NOMO-1 treated with DMSO at 0.1 percent for 48 hours (cell line): ENCODE measurements at regions not wholly inside any gene's neighbourhood (a gene's known extent, or its start where the extent isn't known, plus 50 kb on each side); places are given as distances from the start of the nearest gene placed in this dataset.
"Not testable (repeated sequence)": the region's sequence is repeated elsewhere in the genome, so short reads cannot be mapped to it uniquely, and the experiment has no call there.

Experiments
- DNase-seq: peaks from one replicate; lab custom pipeline; 2025; ENCODE audit not compliant: unreplicated experiment; lab: John Stamatoyannopoulos, UW

- DNase-seq, result peak; percentile 83
Observed at GRCh38 chr16:21363550-21364223, 85.6 kb upstream of the CRYM start.

GRCh38 chr16:21361612-21362227, 83.6 kb upstream of the CRYM start:
- DNase-seq, result not testable (repeated sequence)

GRCh38 chr16:21361045-21361444, 83.0 kb upstream of the CRYM start:
- not testable (repeated sequence) for DNase-seq

GRCh38 chr16:21359513-21359912, 81.4 kb upstream of the CRYM start:
- not testable (repeated sequence) for DNase-seq

GRCh38 chr16:21358261-21358795, 80.2 kb upstream of the CRYM start:
- DNase-seq, result peak; percentile 82

- peak; percentile 53 for DNase-seq
Observed at GRCh38 chr16:21356308-21356707, 78.2 kb upstream of the CRYM start.

- DNase-seq, result not testable (repeated sequence)
Observed at GRCh38 chr16:21351433-21351832, 73.3 kb upstream of the CRYM start.

GRCh38 chr16:21350851-21351250, 72.8 kb upstream of the CRYM start:
- not testable (repeated sequence) for DNase-seq

- not testable (repeated sequence) for DNase-seq
Observed at GRCh38 chr16:21349336-21349735, 71.2 kb upstream of the CRYM start.

GRCh38 chr16:21348815-21349214, 70.7 kb upstream of the CRYM start:
- not testable (repeated sequence) for DNase-seq

- DNase-seq, result not testable (repeated sequence)
Observed at GRCh38 chr16:21347538-21347937, 69.4 kb upstream of the CRYM start.

- DNase-seq, result not testable (repeated sequence)
Observed at GRCh38 chr16:21346756-21347491, 68.8 kb upstream of the CRYM start.

GRCh38 chr16:21344361-21344912, 66.3 kb upstream of the CRYM start:
- DNase-seq, result not testable (repeated sequence)

GRCh38 chr16:21341101-21341500, 63.0 kb upstream of the CRYM start:
- no peak for DNase-seq

- DNase-seq, result no peak
Observed at GRCh38 chr16:21339941-21340340, 61.9 kb upstream of the CRYM start.

- DNase-seq, result no peak
Observed at GRCh38 chr16:21339269-21339641, 61.2 kb upstream of the CRYM start.

GRCh38 chr16:21338537-21339268, 60.6 kb upstream of the CRYM start:
- DNase-seq, result no peak

GRCh38 chr16:21336231-21336630, 58.1 kb upstream of the CRYM start:
- no peak for DNase-seq

- DNase-seq, result not testable (repeated sequence)
Observed at GRCh38 chr16:21334188-21335146, 56.4 kb upstream of the CRYM start.

GRCh38 chr16:21333683-21334082, 55.6 kb upstream of the CRYM start:
- DNase-seq, result not testable (repeated sequence)
